CD4-positive, alpha-beta T cell treated with Interferon gamma for 1 hour (primary cell): ENCODE measurements at regions not wholly inside any gene's neighbourhood (a gene's known extent, or its start where the extent isn't known, plus 50 kb on each side); places are given as distances from the start of the nearest gene placed in this dataset.

Experiments used
- DNase-seq: peaks from one replicate; pipeline ENCODE4 v3.0.0-alpha.2; 2020

DNA sequence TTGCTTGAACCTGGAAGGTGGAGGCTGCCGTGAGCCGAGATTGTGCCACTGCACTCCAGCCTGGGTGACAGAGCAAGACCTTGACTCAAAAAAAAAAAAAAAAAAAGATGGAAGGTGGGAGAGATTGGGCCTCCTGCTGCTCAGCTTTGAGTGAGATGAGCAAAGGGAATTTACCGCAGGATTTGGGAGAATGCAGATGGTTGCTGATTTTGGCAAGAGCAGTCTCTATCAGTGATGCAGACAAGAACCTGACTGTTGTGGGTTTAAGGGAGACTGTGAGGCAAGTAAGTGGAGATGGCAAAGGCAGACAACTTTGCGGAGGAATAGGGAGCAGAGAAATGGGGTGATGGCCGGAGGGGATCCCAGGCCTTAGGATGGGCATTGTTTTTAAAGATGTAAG, 1140.8 kb upstream of the AUTS2 start:
- DNase-seq, result no peak

DNA sequence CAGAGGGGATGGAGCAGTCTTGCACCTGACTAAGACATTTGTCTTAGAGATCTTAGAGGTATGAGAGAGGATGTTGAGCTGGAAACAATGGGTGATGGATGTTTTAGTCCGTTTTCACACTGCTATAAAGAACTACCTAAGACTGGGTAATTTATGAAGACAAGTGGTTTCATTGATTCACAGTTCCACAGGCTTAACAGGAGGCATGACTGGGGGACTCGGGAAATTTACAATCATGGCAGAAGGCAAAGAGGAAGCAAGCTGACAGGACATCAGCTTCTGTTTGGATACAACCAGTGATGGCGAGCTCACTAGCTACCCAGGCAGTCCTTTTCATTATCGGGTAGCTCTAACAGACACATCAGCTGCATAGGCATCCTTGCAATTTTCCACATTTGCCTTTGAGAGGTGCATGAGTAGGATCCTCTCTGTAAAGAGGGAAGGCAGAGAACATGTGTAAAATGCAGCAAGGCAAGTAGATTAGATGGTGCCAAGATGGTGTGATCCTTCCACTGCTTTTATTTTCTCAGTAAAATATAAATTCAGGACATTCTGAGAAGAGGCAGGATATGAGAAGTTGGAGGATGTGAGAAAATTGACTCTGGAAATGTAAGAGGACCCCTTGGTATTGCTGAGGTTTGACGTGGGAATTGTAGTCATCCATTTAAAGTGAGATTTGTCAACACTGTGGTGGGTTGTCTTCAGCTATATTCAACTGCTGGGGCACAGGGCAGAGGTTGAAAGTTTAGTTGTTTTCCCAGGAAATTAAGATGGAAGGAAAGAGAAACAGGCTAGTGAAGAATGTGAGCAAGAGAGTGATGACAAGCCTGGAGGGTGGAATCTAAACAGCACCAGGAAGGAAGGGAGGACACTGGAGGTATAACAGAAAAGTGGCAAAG, 1140.0 kb upstream of the AUTS2 start:
- DNase-seq, result no peak

DNA sequence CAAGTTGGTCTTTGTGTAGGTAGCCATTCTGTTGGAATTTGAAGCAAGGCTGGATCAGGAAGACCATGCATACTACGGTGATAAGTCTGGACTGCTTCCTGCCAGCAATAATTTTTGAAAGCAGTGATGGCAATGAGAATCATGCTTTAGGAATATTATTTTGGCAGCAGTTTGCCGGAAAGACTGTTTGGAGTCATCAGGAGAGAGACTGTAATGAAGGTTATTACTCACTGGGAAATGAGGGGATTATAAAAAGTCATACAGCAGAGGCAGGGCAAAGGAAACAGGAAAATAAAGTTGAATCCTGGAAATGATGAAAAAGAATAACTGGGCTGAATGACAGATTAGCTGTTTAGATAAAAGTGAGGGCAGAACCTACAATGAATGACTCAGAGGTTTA, 1136.8 kb upstream of the AUTS2 start:
- DNase-seq, result no peak

DNA sequence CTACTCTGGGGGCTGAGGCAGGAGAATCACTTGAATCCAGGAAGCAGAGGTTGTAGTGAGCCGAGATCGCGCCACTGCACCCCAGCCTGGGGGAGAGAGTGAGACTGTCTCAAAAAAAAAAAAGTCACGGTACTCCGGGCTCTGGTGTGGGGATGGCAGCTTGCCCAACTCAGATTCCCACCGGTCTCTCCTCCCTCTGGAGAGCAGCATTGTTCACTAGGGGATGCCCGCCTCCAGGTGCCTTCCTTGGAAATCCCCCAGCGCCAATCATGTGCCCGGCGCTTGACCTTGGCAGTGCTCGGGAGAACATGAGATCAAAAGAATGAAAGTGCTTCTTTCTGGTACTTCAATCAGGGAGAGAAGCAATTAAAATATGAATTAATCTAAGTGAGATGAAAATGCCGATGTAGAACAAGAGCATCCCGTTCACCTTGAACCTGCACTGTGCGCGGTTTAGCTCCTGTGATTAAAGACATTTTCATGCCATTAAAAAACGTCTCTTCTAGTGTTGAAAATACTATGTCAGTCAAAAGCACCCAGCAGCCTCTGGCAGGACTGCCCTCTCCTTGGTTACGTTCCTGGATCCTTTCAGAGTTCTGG, 1127.3 kb upstream of the AUTS2 start:
- DNase-seq, result no peak

DNA sequence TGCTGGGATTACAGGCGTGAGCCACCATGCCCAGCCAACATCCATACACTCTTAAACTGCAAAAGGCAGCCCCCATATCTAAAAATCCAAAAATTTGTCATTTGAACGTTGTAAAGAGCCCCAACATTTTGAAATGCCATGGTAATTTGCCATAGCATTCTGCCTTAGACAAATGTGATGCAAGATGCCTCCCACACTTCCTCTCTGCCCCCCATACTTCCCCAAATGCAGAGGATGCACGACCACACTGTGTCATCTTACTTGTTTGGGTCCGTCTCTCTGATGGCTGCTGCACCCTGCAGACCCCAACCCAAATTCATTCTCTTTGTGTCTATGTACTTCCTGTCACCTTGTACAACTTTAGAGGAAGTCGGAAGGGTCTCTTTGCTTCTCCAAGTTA, 1125.6 kb upstream of the AUTS2 start:
- DNase-seq, result no peak

DNA sequence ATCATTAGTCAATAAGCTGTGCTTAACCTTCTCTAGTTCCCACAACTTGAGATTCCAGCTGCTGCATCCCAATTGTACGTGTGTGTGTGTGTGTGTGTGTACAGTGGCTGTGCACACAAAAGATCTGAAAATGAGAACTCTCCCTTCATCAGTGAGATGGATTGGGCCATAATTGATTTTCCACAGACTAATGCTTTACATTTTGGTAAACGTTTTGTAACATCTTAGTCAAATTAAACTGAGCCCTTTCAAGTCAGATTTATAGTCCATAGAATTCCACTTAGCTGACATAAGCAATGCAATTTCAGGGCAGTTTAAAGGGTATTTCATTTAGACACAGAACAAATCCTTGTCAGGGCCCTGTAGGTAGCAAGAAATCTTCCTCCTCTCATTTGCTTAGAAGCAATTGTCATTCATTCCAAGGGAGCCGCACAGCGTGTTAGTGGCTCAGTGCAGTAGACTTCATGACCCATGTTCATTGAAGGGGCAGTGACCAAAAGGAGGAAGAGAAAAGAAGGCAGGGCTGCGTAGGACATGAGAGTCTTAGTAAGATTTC, 1123.5 kb upstream of the AUTS2 start:
- no peak for DNase-seq

DNA sequence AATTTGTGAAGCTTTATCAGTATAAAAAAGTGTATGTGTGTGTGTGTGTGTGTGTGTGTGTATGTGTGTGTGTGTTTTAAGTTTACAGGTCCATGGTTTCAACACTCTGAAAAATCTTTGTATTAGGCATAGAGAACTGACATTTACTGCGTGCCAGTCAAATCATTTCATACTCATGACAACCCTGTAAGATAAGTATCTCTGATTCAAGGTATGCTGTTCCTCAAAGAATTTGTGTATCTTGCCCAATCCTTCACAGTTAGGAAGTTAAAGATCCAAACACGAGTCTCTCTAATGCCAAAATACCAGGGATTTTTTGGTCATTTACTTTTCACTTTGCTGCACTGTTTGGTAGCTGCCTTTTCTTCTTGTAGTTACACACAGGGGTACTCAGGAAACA, 1121.3 kb upstream of the AUTS2 start:
- DNase-seq, result no peak

DNA sequence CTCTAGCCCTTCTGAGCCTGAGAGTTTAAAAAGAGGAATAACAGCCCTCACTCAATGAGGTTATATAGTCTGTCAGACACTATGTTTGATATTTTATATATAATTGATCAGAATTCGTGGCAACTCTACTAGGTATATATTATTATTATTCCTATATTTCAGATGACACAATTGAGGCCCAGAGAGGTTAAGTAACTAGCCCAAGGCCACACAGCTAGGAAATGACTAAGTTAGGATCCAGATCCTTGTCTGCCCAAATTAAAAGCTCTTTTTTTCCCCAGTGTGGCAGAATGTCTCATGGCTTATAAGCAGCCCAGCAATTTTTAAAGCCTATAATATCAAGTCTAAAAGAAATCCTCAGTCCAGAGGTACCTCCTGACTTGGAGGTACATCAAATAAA, 1119.9 kb upstream of the AUTS2 start:
- DNase-seq, result no peak

DNA sequence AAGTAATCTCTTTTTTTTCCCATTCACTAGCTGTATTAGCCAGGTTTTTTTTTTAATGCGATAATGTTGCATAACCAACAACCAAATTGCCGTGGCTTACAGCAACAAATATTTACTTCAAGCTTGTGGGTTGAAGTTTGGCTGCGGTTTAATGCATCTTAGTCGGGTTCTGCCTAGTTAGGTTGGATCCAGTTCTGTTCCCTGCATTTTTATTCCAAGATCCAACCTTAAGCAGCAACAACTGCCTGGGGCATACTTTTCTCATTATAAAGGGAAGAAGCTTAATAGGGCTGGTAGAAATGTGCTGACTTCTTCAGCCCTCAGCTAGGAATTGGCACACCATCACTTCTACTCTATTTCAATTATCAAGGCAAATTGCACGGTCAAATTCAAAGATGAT, 1115.5 kb upstream of the AUTS2 start:
- no peak for DNase-seq

DNA sequence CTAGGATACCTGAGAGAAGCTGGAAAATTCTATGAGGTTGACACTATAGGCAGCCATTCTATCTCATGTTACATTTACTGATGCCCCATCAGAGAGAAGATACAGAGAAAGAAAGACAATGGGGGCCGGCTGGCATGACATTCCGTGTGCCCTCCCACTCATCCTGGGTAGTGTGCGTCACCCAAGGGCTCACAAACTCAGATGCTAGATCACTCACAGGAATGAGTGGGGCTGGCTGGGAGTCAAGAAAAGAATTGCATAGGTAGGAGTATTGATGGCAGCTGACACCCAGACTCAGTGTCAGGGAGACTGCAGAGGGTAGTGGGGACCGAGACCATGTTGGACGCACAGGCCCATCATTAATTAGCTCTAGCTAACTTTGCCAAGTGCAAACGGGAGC, 1113.5 kb upstream of the AUTS2 start:
- no peak for DNase-seq

DNA sequence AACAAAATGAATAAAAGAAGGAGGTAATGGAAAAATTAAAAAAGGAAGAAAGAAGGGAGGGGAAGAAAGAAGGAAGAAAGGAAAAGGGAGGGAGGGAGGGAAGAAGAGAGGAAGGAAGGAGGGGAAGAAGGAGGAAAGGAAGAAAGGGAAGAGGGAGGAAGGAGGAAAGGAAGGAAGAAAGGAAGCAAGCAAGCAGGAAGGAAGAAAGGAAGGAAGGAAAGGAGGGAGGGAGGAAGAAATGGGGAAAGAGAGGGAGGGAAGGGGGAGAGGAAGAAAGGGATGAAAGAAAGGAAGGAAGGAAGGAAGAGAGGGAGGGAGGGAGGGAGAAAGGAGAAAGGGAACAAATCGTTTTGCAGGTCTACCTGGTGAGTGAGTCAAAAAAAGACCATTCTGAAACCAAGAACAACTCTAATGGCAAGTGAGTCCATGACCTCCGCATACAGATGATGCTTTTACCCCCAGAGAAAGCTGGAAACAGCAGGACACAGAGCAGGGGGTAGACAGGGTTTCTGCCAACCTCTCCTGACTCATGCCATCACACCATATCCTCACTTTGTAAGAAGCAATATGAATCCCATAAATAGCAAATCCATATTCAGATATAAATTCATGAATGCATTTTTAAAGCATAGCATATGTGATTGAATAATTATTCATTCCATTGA, 1112.9 kb upstream of the AUTS2 start:
- DNase-seq, result no peak

DNA sequence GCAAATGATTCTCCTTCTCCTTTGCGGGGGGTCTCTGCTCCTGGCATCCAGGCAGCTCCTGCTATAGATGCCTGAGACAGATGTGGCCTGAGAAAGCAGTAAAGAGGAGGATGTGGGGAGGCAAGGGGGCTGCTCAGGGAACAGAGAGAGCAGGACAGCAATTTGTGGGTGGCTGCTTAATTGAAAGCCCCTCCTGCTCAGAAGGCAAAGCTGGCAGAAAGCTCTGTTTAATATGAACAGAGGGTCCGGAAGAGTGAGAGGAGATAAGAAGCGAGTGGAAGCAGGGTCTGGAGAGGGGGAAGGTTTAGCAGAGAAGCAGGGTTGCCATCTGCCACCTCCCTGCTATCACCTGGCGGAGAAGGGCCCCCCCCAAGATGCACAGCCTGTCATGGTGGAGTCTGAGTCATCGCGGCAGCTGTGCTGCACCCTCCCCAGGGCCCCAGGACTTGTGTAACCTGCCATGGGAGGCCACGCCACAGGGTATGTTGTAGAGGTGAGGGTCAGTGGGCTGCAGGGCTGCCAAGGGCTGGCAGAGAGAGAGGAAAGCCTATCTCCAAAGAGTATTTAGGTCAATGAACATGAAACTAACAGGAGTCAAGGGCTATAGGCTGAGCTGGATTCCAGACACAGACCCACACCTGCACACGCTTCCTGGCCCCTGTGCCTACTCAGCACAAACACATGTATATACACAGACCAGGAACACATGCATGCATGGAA, 1109.8 kb upstream of the AUTS2 start:
- no peak for DNase-seq

DNA sequence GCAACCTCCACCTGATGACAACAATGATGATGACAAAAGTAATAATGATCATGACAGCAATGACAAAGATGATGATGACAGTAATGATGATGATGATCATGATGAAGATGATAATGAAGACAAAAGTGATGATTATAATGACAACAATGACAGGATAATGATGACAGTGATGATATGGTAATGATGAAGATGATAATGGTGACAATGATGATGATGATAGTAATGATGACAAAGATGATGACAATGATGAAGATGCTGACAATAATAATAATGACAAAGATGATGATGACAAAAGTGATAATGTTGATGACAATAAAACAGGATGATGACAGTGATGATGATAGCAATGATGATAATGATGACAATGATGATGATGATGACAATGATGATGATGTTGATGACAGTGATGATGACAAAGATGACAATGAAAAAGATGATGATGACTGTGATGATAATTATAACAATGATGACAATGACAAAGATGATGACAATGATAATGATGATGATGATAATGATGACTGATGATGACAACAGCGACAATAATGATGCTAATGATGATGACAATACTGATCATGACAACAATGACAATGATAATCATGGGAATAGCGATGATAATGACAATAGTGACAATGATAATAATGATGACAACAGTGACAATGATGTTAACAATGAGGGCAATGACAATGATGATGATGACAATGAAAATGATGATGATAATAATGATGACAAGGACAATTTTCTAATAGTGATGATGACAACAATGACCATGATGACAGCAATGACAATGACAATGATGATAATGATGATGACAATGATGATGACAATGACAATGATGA, 1106.5 kb upstream of the AUTS2 start:
- no peak for DNase-seq

DNA sequence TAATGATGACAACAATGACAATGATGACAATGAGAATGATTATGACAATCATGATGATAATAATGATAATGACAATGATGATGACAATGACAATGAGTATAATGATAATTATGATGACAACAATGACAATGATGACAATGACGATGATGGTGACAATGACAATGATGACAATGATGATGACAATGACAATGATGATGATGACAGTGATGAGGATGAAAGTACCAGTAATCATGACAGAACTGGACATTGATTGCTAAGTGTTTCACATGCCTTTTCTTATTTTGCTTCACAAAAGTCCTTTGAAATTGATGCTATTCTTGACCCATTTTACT, 1106.0 kb upstream of the AUTS2 start:
- DNase-seq, result no peak

DNA sequence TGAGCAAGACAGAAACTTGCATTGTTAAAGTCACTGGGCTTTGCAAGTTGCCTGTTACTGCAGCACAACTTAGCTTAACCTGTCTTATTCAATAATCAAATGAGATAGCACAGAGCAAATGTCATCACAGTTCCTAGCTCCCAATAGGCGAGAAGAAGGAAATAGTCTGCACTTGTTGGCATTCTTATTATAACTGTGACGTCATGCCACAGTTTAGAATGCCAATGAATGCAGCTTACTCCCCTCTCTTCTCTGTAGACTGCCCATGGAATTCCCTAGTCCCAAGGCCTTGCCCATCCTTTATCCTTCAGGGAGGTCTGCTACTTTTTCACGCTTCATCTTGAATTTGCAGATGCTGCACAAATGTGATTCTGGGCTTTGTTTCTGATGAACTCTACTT, 1094.9 kb upstream of the AUTS2 start:
- DNase-seq, result no peak

DNA sequence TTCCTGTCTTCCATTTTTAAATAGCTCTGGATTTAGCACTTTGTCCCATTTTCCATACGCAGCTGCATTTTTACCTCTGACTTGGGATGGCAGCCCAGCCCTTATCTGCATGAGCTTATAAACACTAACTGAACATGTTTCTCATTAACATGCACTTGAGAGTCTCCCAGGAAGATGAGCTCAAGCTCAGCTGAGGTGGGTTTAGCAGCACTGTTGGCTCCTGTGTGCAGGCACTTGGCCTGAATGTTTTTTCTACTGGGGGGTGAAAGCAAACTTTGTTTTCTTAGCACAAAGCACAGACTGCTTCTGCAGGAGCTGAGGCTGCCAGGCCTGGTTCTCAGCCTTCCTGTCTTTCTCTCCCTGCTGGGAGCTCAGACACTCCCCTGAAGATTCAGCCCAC, 1093.6 kb upstream of the AUTS2 start:
- no peak for DNase-seq

DNA sequence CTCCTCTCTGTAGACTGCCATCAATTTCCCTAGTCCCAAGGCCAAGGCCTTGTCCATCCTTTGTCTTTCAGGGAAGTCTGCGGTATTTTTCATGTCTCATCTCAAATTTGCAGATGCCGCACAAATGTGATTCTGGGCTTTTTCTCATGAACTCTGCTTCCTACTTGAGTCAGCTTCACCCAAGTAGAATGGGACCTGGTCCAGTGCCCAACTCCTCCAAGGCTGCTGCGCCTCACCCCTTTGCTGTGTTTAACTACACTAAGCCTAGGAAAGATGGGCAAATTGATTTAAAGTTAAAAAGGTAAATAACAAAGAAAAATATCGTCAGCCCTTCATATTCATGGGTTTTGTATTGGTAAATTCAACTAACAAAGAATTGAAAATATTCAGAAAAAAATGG, 1092.6 kb upstream of the AUTS2 start:
- no peak for DNase-seq

DNA sequence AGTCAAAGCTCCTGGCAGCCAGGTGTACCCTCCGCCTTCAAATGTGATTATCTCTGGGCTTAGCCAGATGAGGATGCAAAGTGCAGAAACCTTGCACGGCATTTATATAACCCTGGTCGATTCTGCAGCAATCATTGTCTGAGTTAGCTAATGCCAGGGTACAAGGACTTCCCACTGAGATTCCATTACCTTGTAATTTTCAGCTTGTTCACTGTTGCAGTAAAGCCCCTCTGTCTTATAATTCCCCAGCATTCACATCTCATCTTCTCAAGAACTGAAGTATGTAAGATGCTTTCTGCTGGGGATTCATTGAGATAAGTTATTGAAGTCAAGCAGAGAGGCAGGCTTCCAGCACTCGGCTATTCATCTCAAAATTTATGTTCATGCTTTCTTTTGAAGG, 1090.6 kb upstream of the AUTS2 start:
- DNase-seq, result no peak

DNA sequence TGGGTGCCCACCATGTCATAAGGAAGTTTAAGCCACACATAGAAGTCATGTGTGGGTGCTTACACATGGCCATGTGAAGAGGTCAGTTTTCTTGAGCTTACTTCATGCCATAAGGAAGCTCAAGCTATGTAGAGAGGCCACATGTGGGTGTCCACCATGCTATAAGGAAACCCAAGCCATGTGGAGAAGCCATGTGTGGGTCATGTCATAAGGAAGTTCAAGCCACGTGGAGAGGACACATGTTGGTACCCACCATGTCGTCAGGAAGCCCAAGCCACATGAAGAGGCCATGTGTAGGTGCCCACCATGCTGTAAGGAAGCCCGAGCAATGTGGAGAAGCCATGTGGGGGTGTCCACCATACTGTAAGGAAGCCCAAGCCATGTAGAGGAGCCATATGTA, 1089.2 kb upstream of the AUTS2 start:
- no peak for DNase-seq

DNA sequence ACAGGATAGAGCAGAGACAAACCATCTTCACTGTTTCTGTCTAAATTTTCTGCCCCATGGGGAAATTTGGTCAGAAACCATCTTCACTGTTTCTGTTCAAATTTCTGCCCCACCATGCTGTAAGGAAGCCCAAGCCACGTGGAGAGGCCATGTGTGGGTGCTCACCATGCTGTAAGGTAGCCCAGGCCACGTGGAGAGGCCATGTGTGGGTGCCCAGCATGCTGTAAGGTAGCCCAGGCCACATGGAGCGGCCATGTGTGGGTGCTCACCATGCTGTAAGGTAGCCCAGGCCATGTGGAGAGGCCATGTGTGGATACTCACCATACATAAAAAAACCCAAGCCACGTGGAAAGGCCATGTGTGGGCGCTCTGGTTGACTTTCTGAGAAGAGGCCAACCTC, 1088.7 kb upstream of the AUTS2 start:
- DNase-seq, result no peak

DNA sequence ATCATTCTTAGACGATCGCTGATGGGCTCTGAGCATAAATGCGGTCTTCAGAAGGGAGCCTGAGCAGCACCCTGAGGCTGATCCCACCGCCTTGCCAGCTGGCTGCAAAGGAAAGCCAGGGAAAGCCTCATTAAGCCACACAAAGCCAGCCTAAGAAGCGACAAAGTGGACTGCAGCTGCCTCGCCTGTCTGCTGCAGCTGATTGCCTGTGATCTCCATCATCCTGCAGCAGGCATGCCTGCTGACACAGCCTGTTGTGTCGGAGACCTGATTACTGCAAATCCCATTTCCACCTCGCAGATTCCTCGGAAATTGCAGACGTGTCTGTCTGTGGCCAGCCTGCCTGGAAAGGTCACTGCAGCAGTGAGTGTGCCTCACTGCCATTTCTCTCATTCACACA, 1087.0 kb upstream of the AUTS2 start:
- no peak for DNase-seq

DNA sequence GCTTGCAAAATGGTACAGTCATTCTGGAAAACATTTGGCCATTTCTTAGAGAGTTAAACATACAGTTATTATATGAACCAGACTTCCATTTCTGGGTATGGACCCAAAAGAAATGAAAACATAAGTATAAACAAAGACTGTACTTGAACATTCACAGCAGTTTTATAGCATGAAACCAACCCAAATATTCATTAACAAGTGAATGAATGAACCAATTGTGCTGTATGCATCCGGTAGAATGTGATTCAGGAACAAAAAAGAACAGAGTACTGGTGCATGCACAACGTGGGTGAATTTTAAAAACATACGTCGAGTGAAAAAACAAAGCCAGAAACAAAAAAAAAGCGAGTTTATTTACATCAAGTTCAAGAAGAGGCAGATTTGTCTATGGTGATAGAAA, 1085.8 kb upstream of the AUTS2 start:
- DNase-seq, result no peak

DNA sequence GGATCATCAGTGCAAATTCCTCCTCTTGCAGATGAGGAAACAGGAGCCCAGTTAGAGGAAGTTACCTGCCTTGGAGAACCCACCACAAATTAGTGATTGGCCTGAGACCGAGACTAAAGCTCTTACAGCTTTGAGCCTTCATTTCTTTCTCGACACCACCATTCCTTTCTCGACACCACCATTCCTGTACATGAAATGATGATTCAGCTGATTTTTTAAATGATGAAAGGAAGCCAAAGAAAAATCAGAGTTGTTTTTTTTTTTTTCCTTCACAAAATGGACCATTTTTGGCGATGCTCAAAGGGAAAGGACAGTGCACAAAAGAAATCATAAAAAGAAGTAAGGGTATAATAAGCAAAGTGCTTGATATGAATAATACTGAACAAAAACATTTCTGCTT, 1080.2 kb upstream of the AUTS2 start:
- DNase-seq, result no peak
